ENCODE measurements at regions not wholly inside any gene's neighbourhood (a gene's known extent, or its start where the extent isn't known, plus 50 kb on each side); places are given as distances from the start of the nearest gene placed in this dataset.

- TF ChIP-seq CTCF (IDR thresholded peaks at IDR 0.05), result no peak
- TF ChIP-seq POLR2A (IDR thresholded peaks at IDR 0.05), result no peak
- no peak for TF ChIP-seq EP300 (IDR thresholded peaks at IDR 0.05)
Measured at GRCh38 chr5:21212026-21212425, 1224.0 kb upstream of the CDH18 start.
